A549 (cell line): ENCODE measurements at regions not wholly inside any gene's neighbourhood (a gene's known extent, or its start where the extent isn't known, plus 50 kb on each side); places are given as distances from the start of the nearest gene placed in this dataset.

ENCODE experiments used
- ATAC-seq, 2 experiments: fragments of 200-7000 bp in 1 of 2; fragments of >200 bp in 1 of 2; cut with Nextera tagmentation in 1 of 2; cut with Tn5 transposase in 1 of 2; 3 replicates each; pipeline versions ENCODE4 v1.8.0 to v1.9.1; 2018 to 2020; ENCODE audit warnings: mild to moderate bottlenecking in 1 of 2, moderate library complexity in 1 of 2
- CTCF ChIA-PET: fragments of 300-600 bp; sonication (Branson Sonifier 250); formaldehyde crosslinking; extraction: SDS; loops from one replicate; lab custom pipeline; 2021; ENCODE audit warnings: antibody characterized with exemption, inconsistent platforms; lab: Yijun Ruan, JAX
- POLR2A ChIA-PET: fragments of 350-600 bp; formaldehyde crosslinking; extraction: SDS; loops from one replicate; lab custom pipeline; 2021; ENCODE audit warnings: antibody characterized with exemption, inconsistent platforms; lab: Yijun Ruan, JAX
- DNase-seq, 2 experiments: peaks; one replicate each; pipeline versions ENCODE4 v3.0.0 to v3.0.0-alpha.2; 2011 to 2016; ENCODE audit warnings: low read depth in 1 of 2, low spot score in 1 of 2
- FAIRE-seq: peaks from 2 replicates; lab custom pipeline; 2011; peaks lifted over from hg19 to GRCh38; lab: Jason Lieb, UNC
- H3K27ac ChIP-seq, 2 experiments: fragments of >200 bp; sonication (Bioruptor Twin); formaldehyde crosslinking; 3 replicates each; pipeline ENCODE4 v1.5.1; 2016 to 2017
- H3K4me1 ChIP-seq: fragments of >200 bp; sonication (Bioruptor Twin); formaldehyde crosslinking; 3 replicates; pipeline ENCODE4 v1.6.1; 2016
- H3K4me2 ChIP-seq: fragments of >200 bp; sonication (Bioruptor Twin); formaldehyde crosslinking; 3 replicates; pipeline ENCODE4 v1.6.1; 2016
- H3K4me3 ChIP-seq: fragments of >200 bp; sonication (Bioruptor Twin); formaldehyde crosslinking; 3 replicates; pipeline ENCODE4 v1.5.1; 2016
- H3K9me3 ChIP-seq: fragments of >200 bp; sonication (Bioruptor Twin); formaldehyde crosslinking; 3 replicates; pipeline ENCODE4 v1.6.1; 2016
- CBX8 ChIP-seq: fragments of 200-600 bp; sonication (generic); IDR thresholded peaks from 2 replicates; pipeline ENCODE4 v1.6.1; 2016
- CEBPB ChIP-seq, 2 experiments: fragments of >200 bp in 1 of 2; sonication (Bioruptor Twin) in 1 of 2; formaldehyde crosslinking in 1 of 2; IDR thresholded peaks; 2 replicates each; pipeline ENCODE4 v1.6.1; 2012 to 2016
- CHD2 ChIP-seq: fragments of 150-350 bp; IDR thresholded peaks from 2 replicates; pipeline ENCODE4 v1.6.1; 2014; ENCODE audit warnings: low read length; ENCODE audit not compliant: partially characterized antibody
- EHF ChIP-seq: fragments of 250-450 bp; sonication (Bioruptor Pico); IDR thresholded peaks from 2 replicates; pipeline ENCODE4 v1.5.0; 2020; ENCODE audit warnings: mild to moderate bottlenecking
- EHMT2 ChIP-seq: fragments of 200-600 bp; sonication (generic); IDR thresholded peaks from 2 replicates; pipeline ENCODE4 v1.6.1; 2016; ENCODE audit warnings: antibody characterized with exemption, low read depth, mild to moderate bottlenecking, moderate library complexity
- EP300 ChIP-seq, 2 experiments: fragments of >200 bp; sonication (Bioruptor Twin); formaldehyde crosslinking; IDR thresholded peaks; 2 replicates in 1 of 2; 3 replicates in 1 of 2; pipeline ENCODE4 v1.6.1; 2016 to 2017
- FOSB ChIP-seq: fragments of 250-450 bp; sonication (Bioruptor Pico); IDR thresholded peaks from 2 replicates; pipeline ENCODE4 v1.5.0; 2020; ENCODE audit warnings: mild to moderate bottlenecking, moderate library complexity
- GATA3 ChIP-seq: IDR thresholded peaks from 2 replicates; pipeline ENCODE4 v1.6.1; 2012; ENCODE audit warnings: borderline replicate concordance
- HDAC2 ChIP-seq: fragments of 200-600 bp; sonication (generic); IDR thresholded peaks from 2 replicates; pipeline ENCODE4 v1.6.1; 2016
- HEYL ChIP-seq: fragments of 250-450 bp; sonication (Bioruptor Pico); IDR thresholded peaks from 2 replicates; pipeline ENCODE4 v1.8.0; 2021; ENCODE audit warnings: mild to moderate bottlenecking, moderate library complexity
- HOXB13 ChIP-seq: fragments of 250-450 bp; sonication (Bioruptor Pico); IDR thresholded peaks from 2 replicates; pipeline ENCODE4 v1.5.0; 2020; ENCODE audit warnings: low read depth, mild to moderate bottlenecking, moderate library complexity
- JUN ChIP-seq, 2 experiments: fragments of >200 bp; sonication (Bioruptor Twin); formaldehyde crosslinking; IDR thresholded peaks; 2 replicates in 1 of 2; 3 replicates in 1 of 2; pipeline ENCODE4 v1.6.1; 2016 to 2017
- JUNB ChIP-seq: fragments of >200 bp; sonication (Bioruptor Twin); formaldehyde crosslinking; IDR thresholded peaks from 2 replicates; pipeline ENCODE4 v1.6.1; 2016
- MYC ChIP-seq: IDR thresholded peaks from 2 replicates; pipeline ENCODE4 v1.6.1; 2012; ENCODE audit warnings: mild to moderate bottlenecking, inconsistent platforms, low read length, improper control_type of control experiment, borderline replicate concordance
- PHF8 ChIP-seq: fragments of 200-600 bp; sonication (generic); IDR thresholded peaks from 2 replicates; pipeline ENCODE4 v1.6.1; 2016; ENCODE audit warnings: low read depth, mild to moderate bottlenecking, antibody characterized with exemption, moderate library complexity, borderline replicate concordance
- POLR2AphosphoS2 ChIP-seq: conservative IDR thresholded peaks from 2 replicates; pipeline ENCODE4 v1.6.1; 2012; ENCODE audit warnings: low read length, improper control_type of control experiment, inconsistent platforms
- RARB ChIP-seq: fragments of 250-450 bp; sonication (Bioruptor Pico); IDR thresholded peaks from 2 replicates; pipeline ENCODE4 v1.8.0; 2021; ENCODE audit warnings: mild to moderate bottlenecking, moderate library complexity
- RCOR1 ChIP-seq: fragments of 150-350 bp; IDR thresholded peaks from 2 replicates; pipeline ENCODE4 v1.6.1; 2014; ENCODE audit warnings: antibody characterized with exemption, low read length, low read depth
- RFX5 ChIP-seq: fragments of 450-650 bp; IDR thresholded peaks from 2 replicates; pipeline ENCODE4 v1.7.1; 2014; ENCODE audit warnings: antibody characterized with exemption, mild to moderate bottlenecking, moderate library complexity
- SREBF2 ChIP-seq: fragments of 450-650 bp; IDR thresholded peaks from 2 replicates; pipeline ENCODE4 v1.6.1; 2014; ENCODE audit warnings: mild to moderate bottlenecking, moderate library complexity
- ZNF302 ChIP-seq: fragments of 250-450 bp; sonication (Bioruptor Pico); IDR thresholded peaks from 2 replicates; pipeline ENCODE4 v1.9.0; 2021; ENCODE audit warnings: inconsistent platforms, mild to moderate bottlenecking, moderate library complexity
- ZSCAN20 ChIP-seq: fragments of 250-450 bp; sonication (Bioruptor Pico); IDR thresholded peaks from 2 replicates; pipeline ENCODE4 v1.8.0; 2022; ENCODE audit warnings: mild to moderate bottlenecking, moderate library complexity
- WGBS: methylation state at CpG from one replicate; pipeline ENCODE4 v1.1.6; 2017; ENCODE audit errors: missing lambda C conversion rate; 5-methylcytosine and 5-hydroxymethylcytosine counted together
- TF ChIP-seq, protein P1 (sequence below): fragments of 250-450 bp; sonication (Bioruptor Pico); IDR thresholded peaks from 2 replicates; pipeline ENCODE4 v1.5.0; 2021; ENCODE audit warnings: mild to moderate bottlenecking, moderate library complexity, borderline replicate concordance

DNA sequence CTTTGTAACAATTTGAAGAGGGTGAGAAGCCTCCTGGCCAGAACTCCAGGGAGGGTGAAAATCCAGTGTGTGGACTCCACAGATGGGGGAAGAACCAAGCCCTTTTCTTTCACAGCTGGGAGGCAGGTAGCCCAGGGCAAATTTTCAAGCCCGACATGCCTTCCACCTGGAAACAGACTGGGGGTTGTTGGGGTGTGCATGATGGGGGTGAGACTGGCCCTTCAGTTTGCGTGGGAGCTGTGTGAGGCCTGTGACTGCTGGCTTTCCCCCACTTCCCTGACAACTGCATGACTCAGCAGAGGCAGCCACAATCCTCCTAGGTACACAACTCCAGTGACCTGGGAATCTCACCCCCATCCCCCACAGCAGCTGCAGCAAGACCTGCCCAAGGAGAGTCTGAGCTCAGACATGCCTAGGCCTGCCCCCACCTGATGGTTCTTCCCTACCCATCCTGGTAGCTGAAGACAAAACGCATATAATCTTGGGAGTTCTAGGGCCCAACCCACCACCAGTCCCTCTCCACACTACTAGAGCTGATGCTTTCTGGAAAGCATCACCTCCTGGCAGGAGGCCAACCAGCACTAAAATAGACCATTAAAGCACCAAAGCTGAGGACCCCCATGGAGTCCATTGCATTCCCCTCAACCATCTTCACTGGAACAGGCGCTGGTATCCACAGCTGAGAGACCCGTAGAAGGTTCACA lies 445.4 kb downstream of the TFEC start:
- ChIA-PET CTCF (interaction anchor here (0.9 kb wide), 1 partner anchor 12 kb away, joined by 4 read pairs; no protein-coding TSS in a partner anchor), POLR2A (no interaction called here)
- ATAC-seq (no peak), FAIRE-seq (no peak), DNase-seq (peak in 1 of 2 experiments; percentile 15)
- peaks cover 9% of the 10 kb centered on the region for H3K4me1 ChIP-seq
- peak overlapping the region; percentile 18; the same call in 1 of the 3 replicates for H3K4me2 ChIP-seq
- H3K27ac ChIP-seq, result peak overlapping the region; percentile 49 to 77
- no peak for TF ChIP-seq EHF (CRISPR knock-in tag)
- TF ChIP-seq CEBPB (IDR thresholded peaks at IDR 0.05), result no peak
- TF ChIP-seq JUNB, result no peak
- no peak for TF ChIP-seq SREBF2
- H3K9me3 ChIP-seq, result no peaks in the 10 kb centered on the region
- H3K4me3 ChIP-seq, result no peak overlapping the region
- WGBS, result 85% methylated on average over 5 of the region's 5 CpGs

DNA sequence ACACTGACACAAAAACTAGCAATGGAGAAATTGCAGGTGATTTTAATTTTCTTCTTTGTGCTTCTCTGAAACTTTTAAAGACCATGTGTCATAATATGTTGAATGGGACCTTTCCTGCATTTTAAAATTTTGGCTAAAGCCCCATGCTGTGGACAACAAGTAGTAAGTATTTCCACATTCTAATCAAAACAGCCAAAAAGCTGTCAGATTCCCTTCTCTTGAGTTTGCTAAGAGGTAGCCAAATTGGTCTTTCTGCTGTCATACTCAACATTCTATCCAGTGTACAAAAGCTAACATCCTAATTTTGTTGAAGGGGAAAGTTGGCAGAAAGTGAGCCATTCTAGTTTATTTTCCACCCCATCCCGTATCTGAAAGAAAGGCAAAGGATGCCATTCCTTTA lies 447.6 kb downstream of the TFEC start:
- Histone ChIP-seq H3K4me2 (no peak overlapping the region), H3K4me3 (no peak overlapping the region), H3K27ac (no peak overlapping the region), H3K4me1 (peaks cover 9% of the 10 kb centered on the region)
- ATAC-seq (no peak), FAIRE-seq (no peak)
- CTCF ChIA-PET, result no interaction called here
- TF ChIP-seq RCOR1, result no peak
- TF ChIP-seq POLR2AphosphoS2, result no peak
- no peak for TF ChIP-seq GATA3
- no peak for TF ChIP-seq EP300 (IDR thresholded peaks at IDR 0.05)
- TF ChIP-seq HOXB13, result no peak
- no peak for TF ChIP-seq RARB (CRISPR knock-in tag)
- no peak for TF ChIP-seq PHF8
- no peak for TF ChIP-seq CHD2
- TF ChIP-seq JUN (IDR thresholded peaks at IDR 0.05), result no peak
- TF ChIP-seq MYC, result no peak
- no peak for TF ChIP-seq ZNF302 (CRISPR knock-in tag)
- TF ChIP-seq HDAC2, result no peak
- no peak for TF ChIP-seq ZSCAN20 (CRISPR knock-in tag)
- no peak for TF ChIP-seq RFX5
- TF ChIP-seq HEYL (CRISPR knock-in tag), result no peak
- TF ChIP-seq, all 56 proteins: peak for 0
- POLR2A ChIA-PET, result no interaction called here
- 21% methylated on average over 1 of the region's 1 CpG for WGBS
- no peak for DNase-seq
- H3K9me3 ChIP-seq, result no peaks in the 10 kb centered on the region

DNA sequence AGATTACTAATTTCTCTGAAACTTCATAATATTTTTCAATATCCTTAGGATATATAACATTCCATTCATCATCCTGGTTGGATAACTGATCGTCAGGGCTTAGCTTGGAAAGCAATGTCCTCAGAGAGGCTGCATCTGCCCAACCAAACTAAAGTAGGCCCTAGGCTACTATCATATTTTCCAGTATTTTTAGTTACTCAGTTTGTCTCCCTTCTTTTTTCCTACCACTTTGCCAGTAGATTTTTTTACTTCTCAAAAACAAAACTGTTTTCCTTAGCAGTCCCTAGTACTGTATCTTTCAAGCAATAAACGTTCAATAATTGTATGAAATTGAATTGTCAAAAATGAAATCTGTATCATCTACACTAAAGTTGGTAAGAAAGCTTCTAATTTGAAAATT lies 452.0 kb downstream of the TFEC start:
- DNase-seq (no peak), FAIRE-seq (no peak), ATAC-seq (no peak)
- 21% methylated on average over 2 of the region's 2 CpGs for WGBS
- Histone ChIP-seq H3K9me3 (no peaks in the 10 kb centered on the region), H3K4me1 (no peaks in the 10 kb centered on the region), H3K4me3 (no peak overlapping the region), H3K4me2 (no peak overlapping the region), H3K27ac (no peak overlapping the region)
- ChIA-PET POLR2A (no interaction called here), CTCF (no interaction called here)
- TF ChIP-seq CHD2 (no peak), HOXB13 (no peak), EHMT2 (no peak), CBX8 (no peak), FOSB (CRISPR knock-in tag) (no peak), MYC (no peak), ZNF302 (CRISPR knock-in tag) (no peak)
- TF ChIP-seq, protein P1, sequence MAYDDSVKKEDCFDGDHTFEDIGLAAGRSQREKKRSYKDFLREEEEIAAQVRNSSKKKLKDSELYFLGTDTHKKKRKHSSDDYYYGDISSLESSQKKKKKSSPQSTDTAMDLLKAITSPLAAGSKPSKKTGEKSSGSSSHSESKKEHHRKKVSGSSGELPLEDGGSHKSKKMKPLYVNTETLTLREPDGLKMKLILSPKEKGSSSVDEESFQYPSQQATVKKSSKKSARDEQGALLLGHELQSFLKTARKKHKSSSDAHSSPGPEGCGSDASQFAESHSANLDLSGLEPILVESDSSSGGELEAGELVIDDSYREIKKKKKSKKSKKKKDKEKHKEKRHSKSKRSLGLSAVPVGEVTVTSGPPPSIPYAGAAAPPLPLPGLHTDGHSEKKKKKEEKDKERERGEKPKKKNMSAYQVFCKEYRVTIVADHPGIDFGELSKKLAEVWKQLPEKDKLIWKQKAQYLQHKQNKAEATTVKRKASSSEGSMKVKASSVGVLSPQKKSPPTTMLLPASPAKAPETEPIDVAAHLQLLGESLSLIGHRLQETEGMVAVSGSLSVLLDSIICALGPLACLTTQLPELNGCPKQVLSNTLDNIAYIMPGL (CRISPR knock-in tag), result no peak
